CD4-positive, alpha-beta T cell treated with Interleukin-1 beta for 1 hour (primary cell): ENCODE measurements at regions not wholly inside any gene's neighbourhood (a gene's known extent, or its start where the extent isn't known, plus 50 kb on each side); places are given as distances from the start of the nearest gene placed in this dataset.
A peak's percentile ranks its signal among the peaks of the same experiment; 100 is the strongest.

ENCODE experiments used
- DNase-seq, 2 donors: peaks; one replicate each; pipeline ENCODE4 v3.0.0-alpha.2; 2020 to 2022

DNA sequence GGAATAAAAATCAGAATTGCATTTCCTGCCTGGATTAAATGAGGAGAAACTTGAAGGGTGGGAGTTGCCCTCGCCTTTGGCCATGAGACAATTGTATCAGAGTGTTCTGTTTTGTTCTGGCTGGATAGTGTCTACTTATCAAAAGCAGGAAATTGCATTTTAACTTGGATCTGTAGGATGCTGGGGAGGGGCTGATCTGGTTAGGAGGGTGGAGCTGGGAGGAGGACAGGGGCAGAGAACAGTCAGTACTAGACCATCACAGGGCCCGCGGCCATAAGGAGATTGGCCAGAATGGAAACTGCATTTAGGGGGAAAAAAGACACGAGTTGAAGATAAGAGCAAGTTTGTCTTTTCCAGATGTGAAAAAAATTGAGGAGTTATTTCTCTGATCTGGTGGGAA is 199.1 kb upstream of the POU3F3 start:
- DNase-seq, result no peak

DNA sequence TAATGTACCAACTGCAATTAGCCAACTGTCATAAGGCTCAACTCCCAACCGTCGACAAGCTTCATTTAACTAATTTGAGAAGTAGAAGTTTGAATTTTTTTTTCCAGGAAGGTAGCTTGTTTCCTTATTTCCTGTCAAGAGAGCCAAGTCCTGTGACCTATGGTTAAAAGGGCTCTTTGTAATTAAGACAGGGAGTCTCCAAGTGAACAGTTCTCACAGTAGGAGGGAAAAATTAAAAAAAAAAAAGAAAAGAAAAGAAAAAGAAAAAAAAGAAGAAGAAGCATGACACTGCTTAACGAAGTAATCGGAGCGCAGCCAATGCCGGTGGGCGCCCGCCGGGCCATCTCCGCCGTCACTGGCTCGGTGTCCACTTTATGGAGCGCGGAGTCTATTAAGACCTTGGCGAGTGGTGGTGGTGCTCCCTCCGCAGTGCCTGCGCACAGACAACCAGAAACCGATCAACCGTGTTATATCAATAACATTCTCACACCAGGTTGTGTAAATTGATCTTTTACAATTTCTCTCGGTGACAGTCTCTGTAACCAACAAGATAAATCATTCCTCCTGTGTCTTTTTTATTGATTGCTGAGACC is 197.2 kb upstream of the POU3F3 start:
- DNase-seq, result no peak

DNA sequence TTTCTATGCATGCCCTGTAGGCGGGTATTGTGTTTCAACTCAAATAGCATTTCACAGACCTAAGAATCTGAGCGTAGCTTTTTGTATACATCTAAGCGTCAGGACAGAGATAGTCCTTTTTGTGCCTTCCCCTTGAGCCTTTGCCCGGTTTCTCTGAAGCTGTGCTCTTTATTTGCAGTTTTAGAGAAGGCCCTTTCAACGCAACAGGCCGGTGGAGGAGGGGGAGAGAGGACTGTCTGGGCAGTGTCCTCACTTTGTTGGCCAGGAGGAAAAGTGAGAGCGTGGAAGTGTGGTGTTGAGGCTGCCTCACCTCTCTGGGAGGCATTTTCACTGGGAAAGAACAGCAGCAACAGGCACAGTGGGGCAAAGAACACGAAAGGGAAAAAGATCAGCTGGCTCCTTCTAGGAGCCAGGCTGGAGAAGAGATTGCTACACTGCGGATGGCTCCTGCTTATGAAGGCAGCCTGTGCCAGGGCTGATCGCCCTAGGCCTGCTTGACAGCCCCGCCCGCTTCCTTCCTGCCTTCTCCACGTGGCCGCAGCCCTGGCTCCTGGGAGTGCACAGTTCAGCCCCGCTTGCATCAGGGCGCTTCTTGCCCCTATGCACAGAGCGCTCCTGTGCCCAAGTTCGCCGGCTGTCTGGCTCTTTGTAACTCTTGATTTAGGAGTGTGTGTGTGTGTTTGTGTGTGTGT is 195.6 kb upstream of the POU3F3 start:
- peak in 1 of 2 donors; percentile 49 for DNase-seq

DNA sequence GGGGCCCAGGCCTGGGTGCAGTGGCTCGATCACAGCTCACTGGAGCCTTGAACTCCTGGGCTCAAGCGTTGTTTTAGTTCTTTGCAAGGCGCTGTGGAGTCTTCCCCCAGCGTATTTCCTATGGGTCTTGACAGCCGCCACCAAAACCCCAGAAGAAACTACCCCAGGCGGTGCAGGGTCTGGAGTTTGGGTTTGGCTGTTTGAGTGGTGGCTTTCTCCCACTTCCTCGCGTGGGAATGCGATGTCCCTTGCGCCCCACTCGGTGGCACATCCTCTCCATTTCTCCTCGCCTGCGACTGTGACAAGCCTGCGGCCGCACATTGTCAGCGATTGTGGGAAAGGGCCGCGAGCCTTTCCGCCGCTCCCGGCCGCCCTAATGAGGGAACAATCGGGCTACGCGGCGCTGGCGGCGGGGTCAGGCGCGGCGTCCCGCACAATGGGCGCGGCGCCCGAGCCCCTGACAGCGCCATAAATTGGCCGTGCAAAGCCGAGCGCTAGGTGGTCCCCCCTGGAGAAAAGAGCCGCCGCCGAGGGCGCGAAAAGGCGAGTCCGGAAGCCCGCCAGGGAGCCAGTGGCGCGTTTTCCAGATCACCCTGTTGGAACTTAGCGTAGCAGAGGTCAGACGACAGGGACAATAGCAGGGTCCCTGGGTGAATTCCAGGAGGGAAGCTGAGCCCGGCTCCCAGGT is 194.9 kb upstream of the POU3F3 start:
- DNase-seq, result no peak

DNA sequence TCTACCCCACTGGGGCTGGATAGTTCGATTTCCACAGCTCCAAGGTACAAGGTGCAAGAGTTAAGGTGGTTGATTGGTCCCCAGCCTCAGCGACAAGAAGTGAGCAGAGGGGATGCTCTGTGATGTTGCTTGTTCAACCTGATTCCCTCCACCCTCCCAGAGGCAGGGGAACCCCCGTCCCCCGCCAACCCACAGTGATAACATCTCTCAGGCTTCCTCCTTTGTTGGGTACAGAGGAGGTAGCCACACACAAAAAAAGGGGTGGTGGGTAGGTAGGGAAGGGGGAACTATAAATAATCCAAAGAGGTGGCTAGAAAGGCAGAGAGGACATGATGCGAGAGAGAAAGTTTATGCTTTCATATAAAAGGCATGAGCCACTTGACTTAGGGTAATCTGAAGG is 192.9 kb upstream of the POU3F3 start:
- no peak for DNase-seq

- DNase-seq, result no peak
Observed at GRCh38 chr2:104664672-104665071, 189.2 kb upstream of the POU3F3 start.

DNA sequence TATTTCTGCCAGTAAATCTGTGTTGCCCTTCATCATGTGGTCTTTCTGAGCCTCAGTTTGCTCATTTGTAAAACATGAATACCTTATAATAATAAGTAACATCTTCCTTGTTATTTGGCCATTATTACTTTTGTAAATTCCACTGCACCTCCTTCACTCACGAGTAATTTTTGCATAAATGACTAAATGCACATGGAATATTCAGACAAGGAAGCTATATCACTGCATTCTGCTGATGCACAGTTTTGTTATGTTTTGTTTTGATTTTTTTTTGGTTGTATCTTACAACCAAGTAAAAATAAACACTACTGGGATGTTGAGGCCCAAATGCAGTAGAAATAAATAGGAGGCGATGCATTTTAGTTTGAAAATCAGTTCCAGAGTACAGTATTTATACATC is 185.3 kb upstream of the POU3F3 start:
- no peak for DNase-seq

DNA sequence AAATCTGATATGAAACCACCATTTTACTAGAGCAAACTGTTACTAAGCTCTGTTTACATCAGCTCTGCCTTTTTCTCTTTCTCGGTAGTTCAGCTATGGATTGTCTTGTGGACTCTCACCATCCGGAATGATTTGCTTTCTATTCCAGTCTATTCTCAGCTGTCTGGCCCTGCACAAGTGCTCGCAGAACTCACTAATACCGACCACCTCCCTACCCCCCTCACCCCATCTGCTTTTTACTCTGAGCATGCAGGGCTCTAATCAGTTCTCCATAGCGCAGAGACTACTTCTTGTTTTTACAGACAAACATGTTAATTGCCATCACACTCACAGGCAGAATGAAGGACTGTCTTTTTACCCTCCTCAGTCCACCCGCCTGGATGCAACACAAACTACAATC is 180.7 kb upstream of the POU3F3 start:
- DNase-seq, result no peak

DNA sequence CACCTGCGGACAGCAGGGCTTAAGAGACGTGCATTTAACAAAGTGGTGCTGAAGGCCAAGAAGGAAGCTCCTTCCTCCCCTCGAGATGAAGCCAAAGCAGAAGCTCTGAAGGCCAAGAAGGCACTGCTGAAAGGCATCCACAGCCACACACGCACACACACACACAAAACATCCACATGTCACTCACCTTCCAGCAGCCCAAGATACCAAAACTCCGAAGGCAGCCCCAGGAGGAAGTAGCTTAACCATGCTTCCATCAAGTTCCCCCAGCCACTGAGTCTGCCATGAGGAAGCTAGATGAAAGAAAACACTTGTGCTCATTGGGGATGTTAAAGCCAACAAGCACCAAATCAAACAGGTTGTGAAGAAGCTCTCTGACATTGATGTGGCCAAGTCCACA is 175.7 kb upstream of the POU3F3 start:
- DNase-seq, result no peak

GRCh38 chr2:104685591-104685990 is 168.3 kb upstream of the POU3F3 start:
- no peak for DNase-seq

DNA sequence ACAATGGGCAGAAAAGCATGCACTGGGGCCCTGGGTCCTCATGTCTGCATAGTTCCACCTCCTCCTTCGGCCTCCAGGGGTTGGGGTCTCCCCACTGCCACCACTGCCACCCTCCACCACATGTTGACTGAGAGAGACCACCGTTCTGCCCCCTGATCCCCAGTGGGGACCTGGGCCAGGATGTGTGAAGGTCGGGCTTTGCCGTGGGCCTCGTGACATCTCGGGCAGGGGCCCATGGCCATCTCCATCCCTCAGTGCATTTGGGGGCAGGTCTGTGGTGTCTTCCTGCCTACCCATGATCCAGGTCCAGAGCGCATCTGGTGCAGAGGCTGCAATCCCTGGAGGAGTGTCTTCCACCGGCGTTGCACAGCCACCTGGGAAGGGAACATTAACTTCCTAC is 166.8 kb upstream of the POU3F3 start:
- no peak for DNase-seq

- DNase-seq, result no peak
Observed at GRCh38 chr2:104690255-104690984, 163.5 kb upstream of the POU3F3 start.

- no peak for DNase-seq
Observed at GRCh38 chr2:104698276-104698675, 155.6 kb upstream of the POU3F3 start.

DNA sequence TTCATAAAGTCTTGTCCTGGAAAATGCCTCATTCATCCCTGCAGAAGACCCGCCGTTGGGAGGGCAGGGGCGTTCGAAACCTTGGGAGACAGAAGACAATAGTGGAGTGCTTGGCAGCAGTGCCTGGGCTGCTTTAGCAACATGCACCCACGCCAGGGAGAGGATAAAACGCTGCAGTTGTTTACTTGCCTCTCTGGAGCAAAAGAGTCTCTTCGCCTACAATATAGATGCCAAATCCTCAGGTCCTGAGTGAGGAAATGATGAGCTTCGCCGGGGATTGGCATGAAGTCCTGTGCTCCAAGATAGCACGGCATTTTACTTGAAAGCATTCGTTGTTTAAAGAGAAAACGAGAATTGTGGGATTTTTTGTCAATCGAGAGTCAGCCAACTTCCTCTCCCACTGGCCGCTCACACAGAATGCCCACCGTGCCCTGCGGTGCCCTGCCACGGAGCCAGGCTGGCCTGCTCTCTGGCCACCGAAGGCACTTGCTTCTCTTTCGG is 152.5 kb upstream of the POU3F3 start:
- DNase-seq, result no peak

GRCh38 chr2:104702031-104702850 is 151.7 kb upstream of the POU3F3 start:
- DNase-seq, result no peak

DNA sequence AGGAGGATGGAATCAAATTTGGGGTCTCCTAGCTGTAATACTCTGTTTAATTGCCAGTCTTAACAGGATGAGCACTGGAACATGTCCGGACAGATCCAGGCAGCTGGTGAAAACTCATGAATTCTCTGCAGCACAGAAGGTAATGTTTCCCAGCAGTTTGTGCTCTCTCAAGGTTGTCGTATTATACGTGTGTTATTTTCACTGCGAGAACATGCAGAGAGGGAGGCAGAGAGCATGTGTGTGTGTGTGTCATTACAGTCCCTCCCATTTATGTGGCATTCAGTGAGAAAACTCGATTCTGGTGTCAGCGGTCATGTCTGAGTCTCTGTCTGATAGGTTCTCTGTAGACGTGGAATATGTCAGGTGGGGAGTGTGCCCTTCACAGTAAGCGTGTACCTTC is 150.2 kb upstream of the POU3F3 start:
- no peak for DNase-seq

DNA sequence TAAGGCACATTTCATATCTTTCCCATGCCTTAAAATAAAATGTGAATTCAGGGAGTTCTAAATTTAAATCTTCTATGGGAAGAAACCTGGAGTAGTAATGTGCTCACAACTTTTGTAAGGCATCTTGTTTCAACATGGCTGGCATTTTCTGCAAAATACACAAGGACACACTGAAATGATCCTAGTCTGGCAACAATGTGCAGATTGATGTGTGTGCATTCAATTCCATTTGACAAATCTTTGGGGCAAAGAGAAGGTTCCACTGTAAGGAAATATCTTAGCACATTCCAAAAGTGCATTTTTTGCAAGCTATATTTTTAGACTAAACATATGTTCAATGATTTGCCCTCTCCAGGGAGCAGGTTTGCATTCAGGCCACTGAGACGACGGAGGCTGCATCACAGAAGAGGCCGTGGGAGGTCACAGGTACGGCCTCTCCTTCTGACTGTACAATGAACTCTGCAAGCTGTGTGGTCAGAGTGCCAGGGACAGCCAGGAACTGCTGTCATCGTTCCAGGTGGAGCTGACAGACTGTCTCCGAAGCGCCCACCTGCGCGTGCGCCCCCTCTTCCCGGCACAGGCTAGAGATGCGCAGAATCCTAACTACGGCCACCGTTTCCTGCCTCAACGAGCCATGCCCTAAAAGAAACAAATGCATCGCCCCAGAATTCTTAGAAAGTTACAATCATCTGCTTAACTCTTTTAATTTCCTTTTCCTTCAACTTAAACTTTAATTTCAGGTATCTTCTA is 149.2 kb upstream of the POU3F3 start:
- no peak for DNase-seq

GRCh38 chr2:104707056-104707455 is 146.9 kb upstream of the POU3F3 start:
- DNase-seq, result no peak

- no peak for DNase-seq
Observed at GRCh38 chr2:104708967-104709366, 144.9 kb upstream of the POU3F3 start.

DNA sequence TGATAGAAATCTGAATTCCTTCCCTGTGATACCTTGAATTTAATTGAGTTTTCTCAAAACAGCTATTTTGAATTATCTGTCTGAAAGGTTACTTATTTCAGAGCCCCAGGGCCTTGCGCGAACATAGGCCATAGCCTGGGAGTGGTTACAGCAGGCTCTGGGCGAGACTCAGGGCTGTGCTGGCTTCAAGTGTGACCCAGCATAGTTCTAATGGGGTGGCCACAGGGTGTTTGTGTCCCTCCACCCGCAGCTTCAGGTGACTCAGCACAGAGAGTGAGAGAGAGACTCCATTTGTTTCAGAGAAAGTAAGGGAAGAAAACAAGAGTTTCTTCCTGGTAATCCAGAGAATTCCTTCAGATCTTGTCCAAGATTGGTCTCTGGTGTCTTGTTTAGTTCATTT is 137.9 kb upstream of the POU3F3 start:
- no peak for DNase-seq

GRCh38 chr2:104733226-104733943 is 120.5 kb upstream of the POU3F3 start:
- peak in 1 of 2 donors; percentile 9 for DNase-seq
